Fibroblast of lung (primary cell): ENCODE measurements at regions not wholly inside any gene's neighbourhood (a gene's known extent, or its start where the extent isn't known, plus 50 kb on each side); places are given as distances from the start of the nearest gene placed in this dataset.

Source experiments
- CTCF ChIP-seq, 2 donors: IDR thresholded peaks in 1 of 2; conservative IDR thresholded peaks in 1 of 2; 1 replicate in 1 of 2; 2 replicates in 1 of 2; pipeline ENCODE4 v1.5.1; 2011 to 2012; ENCODE audit warnings: low read length in 2 of 2, control low read depth in 1 of 2, inconsistent platforms in 1 of 2, low read depth in 1 of 2, mild to moderate bottlenecking in 1 of 2
- EZH2 ChIP-seq: IDR thresholded peaks from 2 replicates; pipeline ENCODE4 v1.5.1; 2012; ENCODE audit warnings: low read length, control low read depth, mild to moderate bottlenecking; ENCODE audit errors: missing control alignments

GRCh38 chr10:20508921-20509320 is 388.2 kb downstream of the NEBL start:
- no peak for TF ChIP-seq CTCF (conservative IDR thresholded peaks at IDR 0.05 in 1 of 2, IDR thresholded peaks at IDR 0.05 in 1 of 2; ENCODE audit: low read depth in 1 of 2, low read length in 2 of 2)
- no peak for TF ChIP-seq EZH2
